GM19467 (cell line): ENCODE measurements at regions not wholly inside any gene's neighbourhood (a gene's known extent, or its start where the extent isn't known, plus 50 kb on each side); places are given as distances from the start of the nearest gene placed in this dataset.
"Not testable (repeated sequence)": the region's sequence is repeated elsewhere in the genome, so short reads cannot be mapped to it uniquely, and the experiment has no call there.

Experiments
- ATAC-seq: cut with Tn5 transposase; IDR thresholded peaks from one replicate; pipeline ENCODE4 v1.9.1; 2021; ENCODE audit warnings: mild to moderate bottlenecking, moderate library complexity; ENCODE audit not compliant: unreplicated experiment

GRCh38 chr4:128758314-128758922 lies 51.1 kb upstream of the JADE1 start:
- no peak for ATAC-seq

GRCh38 chr4:128757712-128758111 lies 51.8 kb upstream of the JADE1 start:
- no peak for ATAC-seq

GRCh38 chr4:128751354-128751753 lies 58.1 kb upstream of the JADE1 start:
- no peak for ATAC-seq

GRCh38 chr4:128741748-128742147 lies 67.8 kb upstream of the JADE1 start:
- ATAC-seq: not testable (repeated sequence)

GRCh38 chr4:128737098-128737513 lies 72.4 kb upstream of the JADE1 start:
- no peak for ATAC-seq

GRCh38 chr4:128735714-128736113 lies 73.8 kb upstream of the JADE1 start:
- no peak for ATAC-seq

- ATAC-seq: no peak
Measured at GRCh38 chr4:128728190-128728589, 81.3 kb upstream of the JADE1 start.

GRCh38 chr4:128727658-128728057 lies 81.8 kb upstream of the JADE1 start:
- no peak for ATAC-seq

- no peak for ATAC-seq
Measured at GRCh38 chr4:128725405-128726055, 84.0 kb upstream of the JADE1 start.

- ATAC-seq: no peak
Measured at GRCh38 chr4:128722911-128723310, 86.6 kb upstream of the JADE1 start.

- no peak for ATAC-seq
Measured at GRCh38 chr4:128721896-128722295, 87.6 kb upstream of the JADE1 start.

GRCh38 chr4:128720270-128720669 lies 89.2 kb upstream of the JADE1 start:
- no peak for ATAC-seq

- no peak for ATAC-seq
Measured at GRCh38 chr4:128718768-128719167, 90.7 kb upstream of the JADE1 start.

- ATAC-seq: no peak
Measured at GRCh38 chr4:128716338-128716737, 93.2 kb upstream of the JADE1 start.

- ATAC-seq: no peak
Measured at GRCh38 chr4:128715616-128716015, 93.9 kb upstream of the JADE1 start.

- no peak for ATAC-seq
Measured at GRCh38 chr4:128711361-128711760, 98.1 kb upstream of the JADE1 start.

GRCh38 chr4:128709268-128709667 lies 100.2 kb upstream of the JADE1 start:
- no peak for ATAC-seq

- ATAC-seq: no peak
Measured at GRCh38 chr4:128707864-128708263, 101.6 kb upstream of the JADE1 start.

GRCh38 chr4:128703948-128704347 lies 105.6 kb upstream of the JADE1 start:
- ATAC-seq: no peak

GRCh38 chr4:128700659-128701350 lies 108.7 kb upstream of the JADE1 start:
- ATAC-seq: no peak

- ATAC-seq: no peak
Measured at GRCh38 chr4:128698386-128698785, 111.1 kb upstream of the JADE1 start.

GRCh38 chr4:128697323-128697722 lies 112.2 kb upstream of the JADE1 start:
- ATAC-seq: no peak
